AG10803 (cell line): ENCODE measurements at regions not wholly inside any gene's neighbourhood (a gene's known extent, or its start where the extent isn't known, plus 50 kb on each side); places are given as distances from the start of the nearest gene placed in this dataset.

Experiments
- DNase-seq: peaks from one replicate; pipeline ENCODE4 v3.0.0; 2010; ENCODE audit warnings: low read depth
- H3K4me3 ChIP-seq: 2 replicates; pipeline ENCODE4 v1.5.1; 2011; ENCODE audit warnings: mild to moderate bottlenecking, low read length, control low read depth
- CTCF ChIP-seq: conservative IDR thresholded peaks from 2 replicates; pipeline ENCODE4 v1.5.1; 2011; ENCODE audit warnings: mild to moderate bottlenecking, low read length, control low read depth, inconsistent platforms

- no peak overlapping the region for H3K4me3 ChIP-seq
- DNase-seq: no peak
- TF ChIP-seq CTCF: no peak
Observed at GRCh38 chr7:156092307-156092706, 280.0 kb upstream of the SHH start.

GRCh38 chr7:156091519-156092080, 279.3 kb upstream of the SHH start:
- no peak overlapping the region for H3K4me3 ChIP-seq
- DNase-seq: no peak

GRCh38 chr7:156090988-156091387, 278.7 kb upstream of the SHH start:
- TF ChIP-seq CTCF: no peak
- no peak for DNase-seq

More at GRCh38 chr7:156091519-156092080, 279.3 kb upstream of the SHH start:
- no peak for TF ChIP-seq CTCF

GRCh38 chr7:156089222-156089621, 277.0 kb upstream of the SHH start:
- no peak overlapping the region for H3K4me3 ChIP-seq
- no peak for TF ChIP-seq CTCF
- no peak for DNase-seq

More at GRCh38 chr7:156090988-156091387, 278.7 kb upstream of the SHH start:
- no peak overlapping the region for H3K4me3 ChIP-seq

- H3K4me3 ChIP-seq: no peak overlapping the region
- DNase-seq: no peak
- no peak for TF ChIP-seq CTCF
Observed at GRCh38 chr7:156088115-156088514, 275.9 kb upstream of the SHH start.

- no peak overlapping the region for H3K4me3 ChIP-seq
- no peak for DNase-seq
- TF ChIP-seq CTCF: no peak
Observed at GRCh38 chr7:156082048-156083040, 270.1 kb upstream of the SHH start.

- no peak overlapping the region for H3K4me3 ChIP-seq
- no peak for DNase-seq
- TF ChIP-seq CTCF: no peak
Observed at GRCh38 chr7:156080596-156080995, 268.3 kb upstream of the SHH start.
